GM12874 (cell line): ENCODE measurements at regions not wholly inside any gene's neighbourhood (a gene's known extent, or its start where the extent isn't known, plus 50 kb on each side); places are given as distances from the start of the nearest gene placed in this dataset.

ENCODE experiments used
- CTCF ChIP-seq: IDR thresholded peaks from 2 replicates; pipeline ENCODE4 v1.5.1; 2011; ENCODE audit warnings: low read depth, mild to moderate bottlenecking, control low read depth, low read length, moderate library complexity; ENCODE audit not compliant: insufficient read depth

GRCh38 chr6:55937951-55938690, 62.7 kb upstream of the BMP5 start:
- no peak for TF ChIP-seq CTCF

- TF ChIP-seq CTCF: no peak
These were observed 62.0 kb upstream of the BMP5 start for GRCh38 chr6:55937261-55937947.

- TF ChIP-seq CTCF: no peak
These were observed 55.7 kb upstream of the BMP5 start for GRCh38 chr6:55931101-55931500.

- TF ChIP-seq CTCF: no peak
These were observed 49.9 kb upstream of the BMP5 start for GRCh38 chr6:55925292-55925691.
